Breast epithelium (tissue), 4 donors: ENCODE measurements at regions not wholly inside any gene's neighbourhood (a gene's known extent, or its start where the extent isn't known, plus 50 kb on each side); places are given as distances from the start of the nearest gene placed in this dataset.

Experiments used
- DNase-seq, 2 donors: peaks; one replicate each; pipeline ENCODE4 v3.0.0-alpha.2; 2019; ENCODE audit warnings: low spot score in 2 of 2
- H3K27ac ChIP-seq, 2 donors: fragments of 200-600 bp; sonication (generic) in 1 of 2; one replicate each; pipeline ENCODE4 v1.5.1; 2016 to 2019; ENCODE audit warnings: mild to moderate bottlenecking in 1 of 2
- H3K27me3 ChIP-seq, 2 donors: fragments of 200-600 bp; sonication (generic) in 1 of 2; one replicate each; pipeline versions ENCODE4 v1.5.1 to v1.6.0; 2017 to 2019; ENCODE audit warnings: control low read depth in 1 of 2, mild to moderate bottlenecking in 1 of 2
- H3K36me3 ChIP-seq: fragments of 200-600 bp; one replicate; pipeline ENCODE4 v1.5.1; 2019
- H3K4me1 ChIP-seq, 2 donors: fragments of 200-600 bp; sonication (generic); one replicate each; pipeline ENCODE4 v1.5.1; 2016 to 2019; ENCODE audit warnings: control low read depth in 1 of 2
- H3K4me3 ChIP-seq, 3 donors: fragments of 200-600 bp; sonication (generic); 1 replicate in 2 of 3; 2 replicates in 1 of 3; pipeline ENCODE4 v1.5.1; 2016 to 2019; ENCODE audit warnings: mild to moderate bottlenecking in 3 of 3, moderate library complexity in 2 of 3
- H3K9me3 ChIP-seq, 2 donors: fragments of 200-600 bp; sonication (generic) in 1 of 2; one replicate each; pipeline ENCODE4 v1.5.1; 2016 to 2019; ENCODE audit warnings: control low read depth in 1 of 2
- POLR2A ChIP-seq: fragments of 450-650 bp; IDR thresholded peaks from one replicate; pipeline ENCODE4 v1.6.1; 2016; ENCODE audit warnings: antibody characterized with exemption, mild to moderate bottlenecking, moderate library complexity
- POLR2AphosphoS5 ChIP-seq, 3 donors: sonication (generic); formaldehyde crosslinking; IDR thresholded peaks; one replicate each; pipeline ENCODE4 v1.6.1; 2017; ENCODE audit warnings: antibody characterized with exemption in 3 of 3
- intact Hi-C: fragments of 100-400 bp; cut with DNase I; formaldehyde crosslinking; loops from one replicate; pipeline ENCODE4 v1.15.1; 2023; ENCODE audit warnings: low total_unique reads
- TF ChIP-seq, protein P1 (sequence below), 3 donors: fragments of 450-650 bp; IDR thresholded peaks; one replicate each; pipeline ENCODE4 v1.5.1; 2016 to 2017; ENCODE audit warnings: antibody characterized with exemption in 3 of 3, mild to moderate bottlenecking in 3 of 3, moderate library complexity in 3 of 3

DNA sequence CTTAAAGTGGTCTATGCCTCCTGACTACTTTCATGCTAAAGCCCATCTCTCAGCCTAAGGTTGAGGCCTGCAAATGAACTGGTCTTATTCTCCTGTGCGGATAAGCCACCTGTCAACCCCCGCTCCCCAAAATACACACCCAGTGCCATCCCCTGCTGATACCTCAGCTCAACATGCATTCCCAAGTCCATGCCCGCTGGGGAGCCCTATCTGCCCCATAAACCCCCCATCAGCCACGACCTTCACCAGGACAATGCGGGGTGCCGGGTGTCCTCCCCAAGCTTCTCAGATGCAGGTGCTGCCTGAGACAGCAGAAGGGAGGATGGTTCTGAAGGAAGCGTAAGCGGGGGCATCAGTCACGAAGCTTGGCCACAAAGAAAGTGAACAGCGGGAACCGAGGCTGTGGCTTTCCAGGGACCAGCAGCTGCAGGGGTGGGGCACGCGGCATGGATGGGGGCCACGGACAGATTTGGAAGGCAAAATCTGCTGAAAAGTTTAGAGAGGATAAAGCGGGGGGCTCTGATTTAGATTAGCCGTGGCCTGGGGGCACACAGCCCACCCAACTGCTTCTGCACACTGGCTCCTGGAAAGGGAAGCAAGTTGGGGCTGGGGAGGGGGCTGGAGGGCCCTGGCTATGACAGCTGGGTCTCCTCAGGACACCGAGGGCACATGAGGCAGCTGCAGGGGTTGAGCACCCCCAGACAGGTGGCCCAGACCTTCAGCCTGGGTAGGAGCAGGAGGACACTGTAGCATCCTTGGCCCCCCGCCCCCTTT lies 1391.9 kb downstream of the TBC1D22A start:
- no peaks in the 10 kb centered on the region for H3K36me3 ChIP-seq
- peaks cover 0 to 34% of the 10 kb centered on the region in 2 donors for H3K27me3 ChIP-seq
- TF ChIP-seq POLR2AphosphoS5 (IDR thresholded peaks at IDR 0.05) (no peak), POLR2A (no peak)
- TF ChIP-seq, protein P1, sequence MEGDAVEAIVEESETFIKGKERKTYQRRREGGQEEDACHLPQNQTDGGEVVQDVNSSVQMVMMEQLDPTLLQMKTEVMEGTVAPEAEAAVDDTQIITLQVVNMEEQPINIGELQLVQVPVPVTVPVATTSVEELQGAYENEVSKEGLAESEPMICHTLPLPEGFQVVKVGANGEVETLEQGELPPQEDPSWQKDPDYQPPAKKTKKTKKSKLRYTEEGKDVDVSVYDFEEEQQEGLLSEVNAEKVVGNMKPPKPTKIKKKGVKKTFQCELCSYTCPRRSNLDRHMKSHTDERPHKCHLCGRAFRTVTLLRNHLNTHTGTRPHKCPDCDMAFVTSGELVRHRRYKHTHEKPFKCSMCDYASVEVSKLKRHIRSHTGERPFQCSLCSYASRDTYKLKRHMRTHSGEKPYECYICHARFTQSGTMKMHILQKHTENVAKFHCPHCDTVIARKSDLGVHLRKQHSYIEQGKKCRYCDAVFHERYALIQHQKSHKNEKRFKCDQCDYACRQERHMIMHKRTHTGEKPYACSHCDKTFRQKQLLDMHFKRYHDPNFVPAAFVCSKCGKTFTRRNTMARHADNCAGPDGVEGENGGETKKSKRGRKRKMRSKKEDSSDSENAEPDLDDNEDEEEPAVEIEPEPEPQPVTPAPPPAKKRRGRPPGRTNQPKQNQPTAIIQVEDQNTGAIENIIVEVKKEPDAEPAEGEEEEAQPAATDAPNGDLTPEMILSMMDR (IDR thresholded peaks at IDR 0.05): no peak
- intact Hi-C loops: no loop called here
- no peak overlapping the region for H3K27ac ChIP-seq
- no peaks in the 10 kb centered on the region for H3K4me1 ChIP-seq
- H3K4me3 ChIP-seq: no peak overlapping the region
- H3K9me3 ChIP-seq: peaks cover 0 to 8% of the 10 kb centered on the region in 2 donors
- DNase-seq: no peak

DNA sequence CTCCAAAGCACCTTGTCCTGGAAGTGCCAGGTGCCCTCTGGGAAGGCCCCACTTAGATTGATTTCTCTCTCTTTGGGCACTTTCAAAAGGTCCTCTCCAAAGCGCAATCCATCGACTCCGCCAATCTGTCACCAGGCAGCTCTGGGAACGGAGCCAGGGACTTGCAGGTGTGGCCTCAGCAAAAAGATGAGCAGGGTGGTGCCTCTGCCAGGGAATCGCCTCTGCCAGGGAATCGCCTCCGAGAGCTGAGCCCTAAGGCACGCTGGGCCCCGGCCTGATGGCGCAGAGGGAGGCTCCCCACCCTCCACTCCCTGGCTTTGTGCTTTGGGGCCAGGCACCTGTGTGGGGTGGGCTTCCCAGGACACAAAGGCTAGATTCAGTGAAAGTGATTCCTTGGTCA lies 1391.3 kb downstream of the TBC1D22A start:
- Histone ChIP-seq H3K36me3 (no peaks in the 10 kb centered on the region), H3K4me3 (no peak overlapping the region), H3K27ac (no peak overlapping the region), H3K9me3 (peaks cover 0 to 8% of the 10 kb centered on the region in 2 donors), H3K4me1 (no peaks in the 10 kb centered on the region), H3K27me3 (peaks cover 0 to 34% of the 10 kb centered on the region in 2 donors)
- TF ChIP-seq POLR2AphosphoS5 (IDR thresholded peaks at IDR 0.05): no peak
- TF ChIP-seq POLR2A: no peak
- TF ChIP-seq, protein P1 (IDR thresholded peaks at IDR 0.05): no peak
- intact Hi-C loops: no loop called here
- DNase-seq: no peak

DNA sequence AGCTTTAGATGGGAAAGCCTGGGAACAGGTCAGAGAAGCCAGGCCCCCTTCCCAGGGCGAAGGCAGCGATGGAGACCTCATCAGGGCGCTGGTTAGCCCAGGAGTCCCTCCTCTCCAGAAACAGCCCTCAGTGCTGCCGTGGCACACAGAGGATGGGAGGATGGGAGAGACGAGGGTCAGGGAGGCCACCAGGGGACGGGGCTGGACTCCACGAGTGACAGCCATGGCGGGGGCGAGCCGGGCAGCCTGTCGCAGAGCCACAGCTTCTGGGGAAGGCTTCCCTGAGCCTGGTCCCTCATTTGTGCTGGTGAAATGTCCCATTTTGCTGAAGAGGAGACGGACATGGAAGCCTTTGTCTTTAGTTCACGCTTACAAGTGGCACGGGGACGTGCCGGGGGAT lies 1390.5 kb downstream of the TBC1D22A start:
- intact Hi-C loops: no loop called here
- no peaks in the 10 kb centered on the region for H3K36me3 ChIP-seq
- H3K27ac ChIP-seq: no peak overlapping the region
- no peak for DNase-seq
- H3K4me1 ChIP-seq: no peaks in the 10 kb centered on the region
- TF ChIP-seq, protein P1 (IDR thresholded peaks at IDR 0.05): no peak
- TF ChIP-seq POLR2A (no peak), POLR2AphosphoS5 (IDR thresholded peaks at IDR 0.05) (no peak)
- peaks cover 0 to 42% of the 10 kb centered on the region in 2 donors for H3K27me3 ChIP-seq
- no peak overlapping the region for H3K4me3 ChIP-seq
- peaks cover 0 to 3% of the 10 kb centered on the region in 2 donors for H3K9me3 ChIP-seq

DNA sequence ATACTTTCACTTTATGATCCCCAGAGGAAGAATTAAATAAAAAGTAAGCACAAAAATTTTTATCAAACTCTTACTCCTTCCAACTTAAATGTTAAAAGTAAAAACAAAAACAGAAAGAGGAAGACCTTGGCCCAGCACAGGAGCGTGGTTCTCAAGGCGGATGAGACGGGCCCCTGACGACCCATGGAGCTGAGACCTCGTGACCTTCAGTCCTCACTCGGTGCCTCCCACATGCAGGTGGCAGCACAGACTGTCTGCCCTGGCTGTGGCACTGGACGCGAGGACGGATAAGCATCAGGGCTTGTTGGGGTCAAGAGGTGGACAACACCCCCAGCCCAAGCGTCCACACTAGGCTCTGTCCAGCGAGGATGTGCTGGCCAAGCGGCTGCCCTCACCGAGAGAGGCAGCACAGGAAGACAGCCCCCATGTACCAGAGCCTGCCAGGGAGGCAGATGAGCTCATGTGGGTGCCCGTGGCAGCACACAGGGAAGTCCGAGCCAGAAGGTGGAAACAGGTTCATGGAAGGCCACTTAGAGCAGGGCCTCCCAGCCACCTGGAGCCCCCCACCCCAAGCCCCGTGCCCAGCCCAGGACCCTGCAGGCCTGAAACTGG lies 1389.8 kb downstream of the TBC1D22A start:
- DNase-seq: no peak
- peaks cover 0 to 47% of the 10 kb centered on the region in 2 donors for H3K27me3 ChIP-seq
- intact Hi-C loops: no loop called here
- no peaks in the 10 kb centered on the region for H3K9me3 ChIP-seq
- no peaks in the 10 kb centered on the region for H3K4me1 ChIP-seq
- no peak overlapping the region for H3K4me3 ChIP-seq
- TF ChIP-seq, protein P1 (IDR thresholded peaks at IDR 0.05): no peak
- TF ChIP-seq POLR2A: no peak
- H3K36me3 ChIP-seq: no peaks in the 10 kb centered on the region
- H3K27ac ChIP-seq: no peak overlapping the region

DNA sequence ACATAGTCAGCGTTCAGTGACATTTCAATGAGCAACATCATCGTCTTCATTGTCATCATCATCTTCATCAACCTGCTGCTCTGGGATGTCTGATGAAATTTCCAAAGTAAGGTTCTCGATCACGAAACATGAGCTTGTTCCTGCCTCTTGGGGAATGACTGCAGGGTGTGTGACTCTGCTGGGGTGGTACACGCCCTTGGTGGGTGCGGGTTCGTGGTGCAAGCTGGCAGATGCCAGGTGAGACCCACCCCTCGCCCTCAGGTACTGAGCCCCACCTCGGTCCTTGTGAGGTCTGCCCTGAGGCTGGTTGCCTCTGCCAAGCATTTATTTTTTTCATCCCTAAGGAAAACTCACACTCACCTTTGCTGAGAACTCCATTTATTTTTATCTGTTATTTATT lies 1389.2 kb downstream of the TBC1D22A start:
- no peak for TF ChIP-seq POLR2AphosphoS5 (IDR thresholded peaks at IDR 0.05)
- TF ChIP-seq, protein P1 (IDR thresholded peaks at IDR 0.05): no peak
- TF ChIP-seq POLR2A: no peak
- intact Hi-C loops: no loop called here
- no peak for DNase-seq

More for the DNA sequence above, 1389.2 kb downstream of the TBC1D22A start:
- no peak overlapping the region for H3K27ac ChIP-seq
- H3K27me3 ChIP-seq: peaks cover 0 to 49% of the 10 kb centered on the region in 2 donors
- no peaks in the 10 kb centered on the region for H3K36me3 ChIP-seq
- H3K4me3 ChIP-seq: no peak overlapping the region
- H3K9me3 ChIP-seq: no peaks in the 10 kb centered on the region
- no peaks in the 10 kb centered on the region for H3K4me1 ChIP-seq
